ENCODE measurements at regions not wholly inside any gene's neighbourhood (a gene's known extent, or its start where the extent isn't known, plus 50 kb on each side); places are given as distances from the start of the nearest gene placed in this dataset.

GRCh38 chr16:8519179-8519578 is 71.1 kb downstream of the TMEM114 start:
- CTCF ChIA-PET = no interaction called here
- H3K4me3 Mint-ChIP-seq = no peak overlapping the region
- no peak overlapping the region for H3K27ac Mint-ChIP-seq
- intact Hi-C loops (cut with micrococcal nuclease) = no loop called here
- H3K27me3 Mint-ChIP-seq (ENCODE audit: low read depth) = peaks cover 3% of the 10 kb centered on the region
- DNase-seq = no peak
- no peaks in the 10 kb centered on the region for H3K4me1 Mint-ChIP-seq (ENCODE audit: low read depth)
- H3K36me3 Mint-ChIP-seq (ENCODE audit: low read depth) = no peaks in the 10 kb centered on the region
- H3K9me3 Mint-ChIP-seq = no peaks in the 10 kb centered on the region

GRCh38 chr16:8517280-8517679 is 73.0 kb downstream of the TMEM114 start:
- CTCF ChIA-PET = no interaction called here
- no peak overlapping the region for H3K4me3 Mint-ChIP-seq
- no peaks in the 10 kb centered on the region for H3K4me1 Mint-ChIP-seq (ENCODE audit: low read depth)
- no peaks in the 10 kb centered on the region for H3K9me3 Mint-ChIP-seq
- no peaks in the 10 kb centered on the region for H3K36me3 Mint-ChIP-seq (ENCODE audit: low read depth)
- H3K27ac Mint-ChIP-seq = no peak overlapping the region
- intact Hi-C loops (cut with micrococcal nuclease) = no loop called here
- peaks cover 4% of the 10 kb centered on the region for H3K27me3 Mint-ChIP-seq (ENCODE audit: low read depth)
- DNase-seq = no peak

- Mint-ChIP-seq H3K4me1 (ENCODE audit: low read depth) (no peaks in the 10 kb centered on the region), H3K27me3 (ENCODE audit: low read depth) (peaks cover 4% of the 10 kb centered on the region), H3K9me3 (no peaks in the 10 kb centered on the region), H3K27ac (no peak overlapping the region), H3K36me3 (ENCODE audit: low read depth) (no peaks in the 10 kb centered on the region), H3K4me3 (no peak overlapping the region)
- CTCF ChIA-PET = no interaction called here
- DNase-seq = no peak
- intact Hi-C loops (cut with micrococcal nuclease) = no loop called here
Measured at GRCh38 chr16:8516471-8516870, 73.8 kb downstream of the TMEM114 start.

- H3K4me1 Mint-ChIP-seq (ENCODE audit: low read depth) = no peaks in the 10 kb centered on the region
- DNase-seq = no peak
- peaks cover 4% of the 10 kb centered on the region for H3K27me3 Mint-ChIP-seq (ENCODE audit: low read depth)
- no peak overlapping the region for H3K27ac Mint-ChIP-seq
- H3K4me3 Mint-ChIP-seq = no peak overlapping the region
- CTCF ChIA-PET = no interaction called here
- no peaks in the 10 kb centered on the region for H3K9me3 Mint-ChIP-seq
- H3K36me3 Mint-ChIP-seq (ENCODE audit: low read depth) = no peaks in the 10 kb centered on the region
- intact Hi-C loops (cut with micrococcal nuclease) = no loop called here
Measured at GRCh38 chr16:8512941-8513624, 77.2 kb downstream of the TMEM114 start.

- Mint-ChIP-seq H3K4me1 (ENCODE audit: low read depth) (no peaks in the 10 kb centered on the region), H3K27ac (no peak overlapping the region), H3K4me3 (no peak overlapping the region), H3K9me3 (no peaks in the 10 kb centered on the region), H3K27me3 (ENCODE audit: low read depth) (peaks cover 5% of the 10 kb centered on the region), H3K36me3 (ENCODE audit: low read depth) (no peaks in the 10 kb centered on the region)
- DNase-seq = no peak
- CTCF ChIA-PET = no interaction called here
- intact Hi-C loops (cut with micrococcal nuclease) = no loop called here
Measured at GRCh38 chr16:8511464-8511863, 78.8 kb downstream of the TMEM114 start.

GRCh38 chr16:8510160-8510559 is 80.2 kb downstream of the TMEM114 start:
- intact Hi-C loops (cut with micrococcal nuclease) = no loop called here
- CTCF ChIA-PET = no interaction called here
- H3K4me1 Mint-ChIP-seq (ENCODE audit: low read depth) = no peaks in the 10 kb centered on the region
- no peak overlapping the region for H3K27ac Mint-ChIP-seq
- no peak for DNase-seq
- H3K27me3 Mint-ChIP-seq (ENCODE audit: low read depth) = peaks cover 9% of the 10 kb centered on the region
- H3K36me3 Mint-ChIP-seq (ENCODE audit: low read depth) = no peaks in the 10 kb centered on the region
- no peak overlapping the region for H3K4me3 Mint-ChIP-seq
- H3K9me3 Mint-ChIP-seq = no peaks in the 10 kb centered on the region

GRCh38 chr16:8505327-8505991 is 84.9 kb downstream of the TMEM114 start:
- CTCF ChIA-PET = no interaction called here
- no peak overlapping the region for H3K27ac Mint-ChIP-seq
- H3K4me1 Mint-ChIP-seq (ENCODE audit: low read depth) = no peaks in the 10 kb centered on the region
- intact Hi-C loops (cut with micrococcal nuclease) = no loop called here
- DNase-seq = no peak
- H3K36me3 Mint-ChIP-seq (ENCODE audit: low read depth) = no peaks in the 10 kb centered on the region
- H3K4me3 Mint-ChIP-seq = no peak overlapping the region
- H3K9me3 Mint-ChIP-seq = no peaks in the 10 kb centered on the region
- H3K27me3 Mint-ChIP-seq (ENCODE audit: low read depth) = peaks cover 14% of the 10 kb centered on the region

GRCh38 chr16:8502446-8502845 is 87.9 kb downstream of the TMEM114 start:
- peaks cover 17% of the 10 kb centered on the region for H3K27me3 Mint-ChIP-seq (ENCODE audit: low read depth)
- intact Hi-C loops (cut with micrococcal nuclease) = no loop called here
- no peaks in the 10 kb centered on the region for H3K36me3 Mint-ChIP-seq (ENCODE audit: low read depth)
- CTCF ChIA-PET = no interaction called here
- H3K4me3 Mint-ChIP-seq = no peak overlapping the region
- no peaks in the 10 kb centered on the region for H3K4me1 Mint-ChIP-seq (ENCODE audit: low read depth)
- H3K27ac Mint-ChIP-seq = no peak overlapping the region
- H3K9me3 Mint-ChIP-seq = no peaks in the 10 kb centered on the region
- DNase-seq = no peak

- Mint-ChIP-seq H3K27me3 (ENCODE audit: low read depth) (peaks cover 12% of the 10 kb centered on the region), H3K27ac (no peak overlapping the region), H3K36me3 (ENCODE audit: low read depth) (no peaks in the 10 kb centered on the region), H3K4me3 (no peak overlapping the region), H3K9me3 (no peaks in the 10 kb centered on the region), H3K4me1 (ENCODE audit: low read depth) (no peaks in the 10 kb centered on the region)
- DNase-seq = no peak
- CTCF ChIA-PET = no interaction called here
- intact Hi-C loops (cut with micrococcal nuclease) = no loop called here
Measured at GRCh38 chr16:8500351-8500750, 90.0 kb downstream of the TMEM114 start.

GRCh38 chr16:8496364-8496763 is 93.9 kb downstream of the TMEM114 start:
- Mint-ChIP-seq H3K27ac (no peak overlapping the region), H3K27me3 (ENCODE audit: low read depth) (peaks cover 9% of the 10 kb centered on the region), H3K4me1 (ENCODE audit: low read depth) (no peaks in the 10 kb centered on the region), H3K36me3 (ENCODE audit: low read depth) (no peaks in the 10 kb centered on the region), H3K9me3 (no peaks in the 10 kb centered on the region), H3K4me3 (no peak overlapping the region)
- CTCF ChIA-PET = no interaction called here
- DNase-seq = no peak
- intact Hi-C loops (cut with micrococcal nuclease) = no loop called here

GRCh38 chr16:8493972-8494371 is 96.3 kb downstream of the TMEM114 start:
- H3K27ac Mint-ChIP-seq = no peak overlapping the region
- H3K4me3 Mint-ChIP-seq = no peak overlapping the region
- CTCF ChIA-PET = no interaction called here
- H3K9me3 Mint-ChIP-seq = no peaks in the 10 kb centered on the region
- DNase-seq = no peak
- no peaks in the 10 kb centered on the region for H3K4me1 Mint-ChIP-seq (ENCODE audit: low read depth)
- peaks cover 4% of the 10 kb centered on the region for H3K27me3 Mint-ChIP-seq (ENCODE audit: low read depth)
- intact Hi-C loops (cut with micrococcal nuclease) = no loop called here
- no peaks in the 10 kb centered on the region for H3K36me3 Mint-ChIP-seq (ENCODE audit: low read depth)

- Mint-ChIP-seq H3K27ac (no peak overlapping the region), H3K9me3 (no peaks in the 10 kb centered on the region), H3K4me1 (ENCODE audit: low read depth) (no peaks in the 10 kb centered on the region), H3K36me3 (ENCODE audit: low read depth) (no peaks in the 10 kb centered on the region), H3K27me3 (ENCODE audit: low read depth) (peaks cover 4% of the 10 kb centered on the region), H3K4me3 (no peak overlapping the region)
- CTCF ChIA-PET = no interaction called here
- DNase-seq = no peak
- intact Hi-C loops (cut with micrococcal nuclease) = no loop called here
Measured at GRCh38 chr16:8492690-8493089, 97.6 kb downstream of the TMEM114 start.

- Mint-ChIP-seq H3K27ac (no peak overlapping the region), H3K4me3 (no peak overlapping the region), H3K4me1 (ENCODE audit: low read depth) (no peaks in the 10 kb centered on the region), H3K9me3 (no peaks in the 10 kb centered on the region), H3K36me3 (ENCODE audit: low read depth) (no peaks in the 10 kb centered on the region), H3K27me3 (ENCODE audit: low read depth) (peaks cover 2% of the 10 kb centered on the region)
- no peak for DNase-seq
- CTCF ChIA-PET = interaction anchor here (0.6 kb wide), 1 partner anchor 183 kb away, joined by 3 read pairs; no protein-coding TSS in a partner anchor
- intact Hi-C loops (cut with micrococcal nuclease) = no loop called here
Measured at GRCh38 chr16:8489580-8489979, 100.7 kb downstream of the TMEM114 start.
